ENCODE measurements at regions not wholly inside any gene's neighbourhood (a gene's known extent, or its start where the extent isn't known, plus 50 kb on each side); places are given as distances from the start of the nearest gene placed in this dataset.
"Not testable (repeated sequence)": the region's sequence is repeated elsewhere in the genome, so short reads cannot be mapped to it uniquely, and the experiment has no call there.

DNA sequence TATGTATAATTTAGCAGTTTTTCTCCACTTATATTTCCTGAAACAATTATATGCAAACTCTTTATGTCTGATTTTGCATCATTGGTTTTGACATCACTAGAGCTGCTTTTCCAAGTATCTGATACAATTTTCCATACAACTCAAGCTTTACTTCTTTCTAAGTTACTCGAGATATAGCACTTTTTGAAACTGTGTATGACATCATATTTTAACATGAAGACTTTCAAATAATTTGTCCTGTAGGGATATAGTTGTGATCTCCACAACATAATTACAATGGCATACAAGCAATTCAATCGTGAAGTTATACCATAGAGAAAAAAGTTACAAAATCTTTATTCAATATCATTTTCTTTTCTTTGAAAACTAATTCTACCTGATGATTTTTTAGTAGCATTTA, 173.0 kb downstream of the LEPR start:
- no peak for DNase-seq

DNA sequence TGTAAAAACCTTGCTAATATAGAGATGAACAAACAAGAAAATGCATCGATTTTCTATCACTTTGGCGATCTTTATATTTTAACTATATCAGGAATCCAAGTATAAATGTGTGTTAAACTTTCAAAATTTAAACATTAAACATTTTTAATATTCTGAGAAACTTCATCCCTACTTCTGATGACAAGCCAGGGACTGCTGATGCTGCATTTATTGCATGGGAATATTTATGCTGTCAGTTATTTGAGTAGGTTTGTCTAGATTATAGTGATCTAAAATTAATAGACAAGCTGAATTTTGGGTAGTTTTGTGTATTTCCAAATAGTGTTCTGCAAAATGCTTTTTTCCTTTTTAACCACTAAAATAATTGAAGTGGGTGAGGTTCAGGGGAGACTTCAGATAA, 175.3 kb downstream of the LEPR start:
- no peak for DNase-seq

DNA sequence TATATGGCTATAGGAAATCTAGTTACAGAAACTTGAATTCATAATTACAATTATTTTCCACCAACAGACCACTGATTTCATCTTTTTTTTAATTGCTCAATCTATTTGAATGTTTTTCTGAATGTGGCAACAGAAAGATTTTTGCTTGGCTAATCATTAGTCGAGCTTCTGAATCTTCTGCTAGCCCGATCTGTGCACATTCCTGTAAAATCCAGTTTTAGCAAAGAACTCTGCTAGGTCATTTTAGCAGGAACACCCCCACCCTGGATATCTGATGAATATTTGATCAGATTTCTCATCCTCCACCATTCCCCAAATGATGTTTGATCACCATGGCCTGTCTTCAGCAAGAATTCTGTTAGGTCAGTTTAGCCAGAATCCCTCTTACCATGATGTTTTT, 176.3 kb downstream of the LEPR start:
- DNase-seq, result no peak

DNA sequence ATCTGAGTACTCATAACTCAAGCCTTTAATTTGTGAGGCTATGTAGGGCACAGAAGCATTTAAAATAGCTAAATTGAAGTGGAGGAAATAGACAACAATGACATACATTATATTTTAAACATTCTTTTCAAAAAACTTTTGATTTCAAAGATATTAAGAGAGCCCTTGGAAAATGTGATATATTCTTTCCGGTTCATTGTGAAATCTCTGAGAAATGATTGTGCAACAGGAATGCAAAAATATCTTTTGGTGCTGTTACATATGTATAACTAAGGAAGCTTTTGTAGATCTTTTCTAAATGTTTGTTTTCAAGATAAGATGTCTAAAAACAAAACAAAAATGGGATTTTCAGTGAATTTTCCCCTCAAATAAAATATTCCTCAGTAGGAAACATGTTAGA, 185.2 kb downstream of the LEPR start:
- no peak for DNase-seq

DNA sequence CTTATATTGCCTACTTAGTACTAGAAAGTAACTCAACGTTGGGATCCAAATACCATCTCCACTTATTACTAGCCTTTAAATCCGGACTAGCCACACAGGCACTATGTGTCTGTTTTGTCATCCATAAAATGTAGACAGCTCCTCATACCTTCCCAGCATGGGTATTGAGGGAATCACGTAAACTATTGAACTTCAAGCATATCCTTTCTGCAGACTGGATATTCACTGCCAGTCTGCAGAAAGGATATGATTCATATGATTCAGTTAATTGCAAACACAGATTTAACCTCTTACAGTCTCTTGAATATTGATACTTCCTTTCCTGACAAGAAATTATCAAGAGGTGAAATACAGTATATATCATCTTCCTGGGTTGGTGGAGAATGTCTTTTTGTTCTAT, 186.0 kb downstream of the LEPR start:
- DNase-seq, result no peak

DNA sequence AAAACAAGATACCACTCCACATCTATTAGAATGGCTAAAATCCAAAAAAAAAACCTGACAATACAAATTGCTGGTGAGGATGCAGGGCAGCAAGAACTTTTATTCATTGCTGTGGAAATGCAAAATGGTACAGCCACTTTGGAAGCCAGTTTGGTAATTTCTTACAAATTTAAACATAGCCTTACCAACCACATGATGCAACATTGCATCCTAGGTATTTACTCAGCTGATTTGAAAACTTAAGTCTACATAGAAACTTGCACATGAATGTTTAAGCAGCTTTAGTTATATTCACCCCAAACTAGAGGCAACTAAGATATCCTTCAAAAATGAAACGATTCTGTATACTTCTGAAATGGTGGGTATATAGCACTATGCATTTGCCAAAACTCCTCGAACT, 178.8 kb upstream of the PDE4B start:
- no peak for DNase-seq

DNA sequence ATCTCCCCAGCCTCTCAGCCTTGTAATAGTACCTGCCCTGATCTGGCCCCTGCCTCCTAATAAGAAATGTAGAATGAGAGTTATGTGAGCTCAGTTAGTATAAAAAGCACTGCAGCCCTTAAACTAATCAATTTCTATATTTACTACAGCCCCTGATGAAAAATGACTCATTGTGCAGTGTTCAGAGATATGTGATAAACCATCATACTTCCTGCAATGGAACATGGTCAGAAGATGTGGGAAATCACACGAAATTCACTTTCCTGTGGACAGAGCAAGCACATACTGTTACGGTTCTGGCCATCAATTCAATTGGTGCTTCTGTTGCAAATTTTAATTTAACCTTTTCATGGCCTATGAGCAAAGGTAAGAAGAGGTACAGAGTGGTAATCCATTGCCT, 176.8 kb upstream of the PDE4B start:
- no peak for DNase-seq

DNA sequence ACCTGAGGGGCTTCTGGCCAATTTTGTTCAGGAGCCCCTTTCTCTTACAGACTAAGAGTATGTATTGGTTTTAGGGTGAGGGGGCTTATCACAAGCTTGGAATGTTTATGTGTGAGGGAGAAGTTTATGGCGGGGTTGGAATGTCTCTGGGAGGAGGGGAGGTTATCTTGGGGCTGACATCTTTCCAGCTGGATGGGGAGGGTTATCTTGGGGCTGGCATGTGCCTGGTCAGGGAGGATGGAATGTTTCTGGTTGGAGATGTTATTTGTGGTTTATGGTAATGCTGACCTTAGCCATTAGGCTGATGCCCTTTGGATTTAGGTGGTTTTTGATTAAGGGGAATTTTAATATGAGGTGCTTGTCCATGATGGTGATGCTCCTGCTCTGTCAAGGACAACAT, 171.0 kb upstream of the PDE4B start:
- DNase-seq, result not testable (repeated sequence)

DNA sequence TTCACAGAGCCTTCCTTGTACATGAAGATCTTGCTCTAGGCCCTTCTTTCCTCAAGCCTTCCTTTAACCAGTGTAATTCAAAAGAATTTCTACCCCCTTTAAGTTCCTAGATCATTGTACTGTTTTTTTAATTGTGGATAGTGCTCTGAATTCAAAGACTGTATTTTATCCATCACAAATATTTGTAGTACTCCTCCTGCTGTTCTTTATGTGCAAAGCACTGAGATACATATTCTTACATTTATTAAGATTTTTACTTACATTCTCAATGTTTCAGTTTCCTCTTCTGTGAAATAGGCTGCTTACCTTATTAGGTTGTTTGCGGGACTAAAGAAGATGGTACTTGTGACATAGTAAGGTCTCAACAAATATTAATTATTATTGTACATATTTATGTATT, 168.8 kb upstream of the PDE4B start:
- DNase-seq, result no peak

DNA sequence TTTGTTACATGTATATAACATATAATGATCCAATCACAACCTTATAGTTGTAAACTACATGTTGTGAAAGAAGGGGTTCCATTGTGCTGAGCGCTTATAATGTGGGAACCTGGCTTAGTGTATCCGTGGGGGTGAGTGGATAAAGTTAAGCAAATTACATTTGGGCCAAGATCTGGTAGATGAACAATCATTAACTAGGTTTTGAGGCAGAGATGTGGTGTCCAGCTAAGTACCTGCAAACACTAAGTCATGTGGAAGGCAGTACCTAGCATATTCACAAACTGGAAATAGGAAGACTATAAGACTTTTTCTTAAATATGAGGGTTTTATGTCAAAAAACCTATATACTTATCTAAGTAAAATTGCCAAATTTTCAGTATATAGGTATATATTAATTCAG, 167.2 kb upstream of the PDE4B start:
- DNase-seq, result no peak

DNA sequence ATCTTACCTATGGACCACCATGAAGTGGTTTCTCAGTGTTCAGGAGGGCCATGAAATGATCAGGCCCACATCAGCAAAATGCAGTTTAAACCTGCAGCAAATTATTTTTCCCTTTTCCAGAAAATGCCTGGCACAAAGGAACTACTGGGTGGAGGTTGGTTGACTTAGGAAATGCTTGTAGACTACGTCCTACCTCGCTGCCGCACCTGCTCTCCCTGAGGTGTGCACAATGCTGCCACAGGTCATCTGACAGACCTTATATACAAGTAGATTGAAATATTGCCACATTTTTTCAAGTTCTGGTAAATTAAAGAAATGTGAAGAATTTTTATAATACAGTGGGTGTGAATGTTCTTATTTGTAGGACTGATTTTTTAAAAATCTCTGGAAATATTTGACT, 166.7 kb upstream of the PDE4B start:
- DNase-seq, result no peak

DNA sequence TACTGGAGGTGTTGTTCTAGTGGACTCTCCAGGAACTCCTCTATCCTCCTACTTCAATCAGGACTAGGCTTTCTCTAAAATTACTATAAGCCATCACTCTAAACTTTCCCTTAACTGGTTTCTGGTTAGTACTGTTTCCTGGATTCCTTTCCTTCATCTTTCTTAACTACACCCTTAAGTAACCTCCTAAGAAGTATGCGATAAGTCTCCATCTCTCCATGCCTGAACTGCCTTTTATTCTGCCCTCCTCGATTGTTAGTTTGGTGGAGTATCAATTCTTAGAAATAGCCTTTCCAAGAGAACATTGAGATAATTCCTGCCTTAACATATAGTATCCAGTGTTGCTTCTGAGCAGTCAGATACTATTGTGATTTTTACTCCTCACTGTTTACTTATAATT, 162.9 kb upstream of the PDE4B start:
- no peak for DNase-seq

DNA sequence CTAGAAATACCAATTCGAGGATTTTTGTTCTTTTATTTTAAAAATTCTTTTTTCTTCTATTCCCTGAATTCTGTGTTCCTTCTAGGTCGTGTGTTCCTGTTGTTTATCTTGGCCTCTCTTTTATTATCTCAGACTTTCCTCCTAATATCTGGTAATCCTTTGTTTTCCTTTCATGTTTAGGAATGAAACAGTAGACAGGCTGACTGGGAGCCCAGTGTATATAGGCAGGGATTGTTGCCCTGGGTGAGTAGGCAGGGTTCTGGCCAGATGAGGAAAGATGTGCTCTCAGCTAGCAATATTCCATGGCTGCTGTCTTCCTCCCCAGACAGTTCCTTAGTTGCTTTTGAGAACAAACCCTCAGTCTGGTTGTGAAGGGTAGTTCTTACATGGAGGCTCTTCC, 161.8 kb upstream of the PDE4B start:
- no peak for DNase-seq

DNA sequence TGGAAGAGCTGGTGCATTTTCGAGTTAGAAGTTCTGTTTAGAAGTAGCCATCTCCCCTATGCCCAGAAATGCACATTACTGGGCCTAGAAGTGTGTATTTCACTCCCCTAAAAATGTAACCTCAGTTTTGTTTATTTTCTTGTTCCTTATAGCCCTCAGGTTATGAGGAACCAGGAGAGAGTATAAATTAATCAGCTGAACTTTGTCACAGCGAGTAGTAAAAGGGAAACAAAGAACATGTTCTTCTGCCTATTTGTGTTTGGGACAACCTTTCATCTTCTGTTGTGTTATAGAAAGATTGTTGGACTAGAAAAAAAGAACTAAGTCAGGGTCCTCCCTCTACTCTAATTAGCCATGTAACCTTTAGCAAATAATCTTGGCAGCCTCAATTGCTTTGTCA, 160.5 kb upstream of the PDE4B start:
- DNase-seq, result no peak

DNA sequence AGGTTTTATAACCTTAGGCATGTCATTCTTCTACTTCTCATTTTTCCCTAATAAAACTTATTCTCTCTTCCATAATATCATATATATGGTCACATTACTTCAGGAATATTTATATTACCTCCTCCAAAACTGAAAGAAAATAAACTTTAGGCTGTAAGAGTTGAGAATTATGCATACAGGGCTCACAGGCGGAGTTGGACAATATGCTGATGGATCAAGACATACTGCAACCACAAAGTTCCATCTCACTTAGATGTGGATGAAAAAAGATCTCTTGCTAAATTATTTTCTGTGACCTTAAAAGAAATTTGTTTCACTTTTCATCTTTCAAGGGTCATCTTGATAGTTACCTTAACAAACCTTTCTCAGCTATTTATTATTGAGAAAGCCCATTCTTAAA, 152.6 kb upstream of the PDE4B start:
- no peak for DNase-seq

DNA sequence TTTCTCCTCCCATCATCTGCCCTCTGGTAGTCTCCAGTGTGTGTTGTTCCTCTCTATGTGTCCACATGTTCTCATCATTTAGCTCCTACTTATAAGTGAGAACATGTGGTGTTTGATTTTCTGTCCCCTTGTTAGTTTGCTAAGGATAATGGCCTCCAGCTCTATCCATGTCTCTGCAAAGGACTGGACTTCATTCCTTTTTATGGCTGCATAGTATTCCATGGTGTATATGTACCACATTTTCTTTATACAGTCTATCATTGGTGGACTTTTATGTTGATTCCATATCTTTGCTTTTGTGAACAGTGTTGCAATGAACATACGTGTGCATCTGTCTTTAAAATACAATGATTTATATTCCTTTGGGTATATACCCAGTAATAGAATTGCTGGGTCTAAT, 143.5 kb upstream of the PDE4B start:
- not testable (repeated sequence) for DNase-seq

DNA sequence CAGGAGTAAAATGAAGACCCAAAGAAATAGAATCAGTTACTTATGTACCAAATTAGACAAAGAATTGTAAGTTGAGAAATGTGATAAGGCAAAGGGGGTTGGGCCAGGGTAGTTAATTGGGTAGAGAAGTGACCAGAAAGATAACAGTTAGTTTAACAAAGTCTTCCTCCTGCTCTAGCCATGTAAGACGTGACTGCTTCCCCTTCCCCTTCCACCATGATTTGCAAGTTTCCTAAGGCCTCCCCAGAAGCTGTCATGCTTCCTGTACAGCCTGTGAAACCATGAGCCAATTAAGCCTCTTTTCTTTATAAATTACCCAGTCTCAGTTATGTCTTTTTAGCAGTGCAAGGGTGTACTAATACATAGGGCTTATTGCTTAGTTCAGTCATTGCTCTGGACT, 142.0 kb upstream of the PDE4B start:
- no peak for DNase-seq

DNA sequence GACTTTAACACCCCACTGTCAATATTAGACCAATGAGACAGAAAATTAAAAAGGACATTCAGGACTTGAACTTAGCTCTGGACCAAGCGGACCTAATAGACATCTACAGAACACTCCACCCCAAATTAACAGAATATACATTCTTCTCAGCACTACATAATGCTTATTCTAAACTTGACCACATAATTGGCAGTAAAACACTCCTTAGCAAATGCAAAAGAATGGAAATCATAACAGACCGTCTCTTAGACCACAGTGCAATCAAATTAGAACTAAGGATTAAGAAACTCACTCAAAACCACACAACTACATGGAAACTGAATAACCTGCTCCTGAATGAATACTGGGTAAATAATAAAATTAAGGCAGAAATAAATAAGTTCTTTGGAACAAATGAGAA, 138.2 kb upstream of the PDE4B start:
- DNase-seq, result not testable (repeated sequence)

DNA sequence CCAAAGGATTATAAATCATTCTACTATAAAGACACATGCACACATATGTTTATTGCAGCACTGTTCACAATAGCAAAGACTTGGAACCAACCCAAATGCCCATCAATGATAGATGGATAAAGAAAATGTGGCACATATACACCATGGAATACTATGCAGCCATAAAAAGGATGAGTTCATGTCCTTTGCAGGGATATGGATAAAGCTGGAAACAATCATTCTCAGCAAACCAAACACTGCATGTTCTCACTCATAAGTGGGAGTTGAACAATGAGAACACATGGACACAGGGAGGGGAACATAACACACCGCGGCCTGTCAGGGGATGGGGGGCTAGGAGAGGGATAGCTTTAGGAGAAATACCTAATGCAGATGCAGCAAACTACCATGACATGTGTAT, 135.1 kb upstream of the PDE4B start:
- not testable (repeated sequence) for DNase-seq

DNA sequence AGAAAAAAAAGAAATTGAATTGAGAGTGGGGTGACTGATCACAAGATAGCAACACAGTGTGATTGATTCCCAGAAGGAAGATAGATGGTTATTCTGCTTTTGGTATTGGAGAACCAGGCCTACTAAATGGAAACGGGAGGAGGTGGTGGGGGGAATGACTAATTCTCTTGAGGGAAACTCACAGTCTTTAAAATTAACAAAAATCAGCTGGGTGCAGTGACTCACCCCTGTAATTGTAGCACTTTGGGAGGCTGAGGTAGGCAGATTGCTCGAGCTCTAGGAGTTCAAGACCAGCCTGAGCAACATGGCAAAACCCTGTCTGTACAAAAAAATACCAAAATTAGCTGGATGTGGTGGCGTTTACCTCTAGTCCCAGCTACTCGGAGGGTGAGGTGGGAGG, 134.6 kb upstream of the PDE4B start:
- DNase-seq, result no peak

DNA sequence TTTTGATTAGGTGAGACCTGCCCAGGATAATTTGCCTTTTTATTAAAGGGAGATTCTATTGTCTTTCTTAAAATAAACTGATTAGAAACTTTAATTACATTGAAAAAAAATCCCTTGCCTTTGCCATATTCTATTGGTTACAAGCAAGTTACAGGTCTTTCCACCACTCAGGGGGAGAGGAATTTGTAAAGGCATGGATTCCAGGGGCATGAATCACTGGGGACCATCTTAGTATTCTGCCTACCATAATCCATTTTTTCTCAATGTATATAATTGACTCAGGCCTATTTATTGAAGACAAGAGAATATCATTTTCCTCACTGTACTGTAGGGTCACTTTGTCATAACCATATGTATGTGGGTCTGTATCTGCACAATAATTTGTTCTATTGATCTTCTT, 124.3 kb upstream of the PDE4B start:
- DNase-seq, result no peak

DNA sequence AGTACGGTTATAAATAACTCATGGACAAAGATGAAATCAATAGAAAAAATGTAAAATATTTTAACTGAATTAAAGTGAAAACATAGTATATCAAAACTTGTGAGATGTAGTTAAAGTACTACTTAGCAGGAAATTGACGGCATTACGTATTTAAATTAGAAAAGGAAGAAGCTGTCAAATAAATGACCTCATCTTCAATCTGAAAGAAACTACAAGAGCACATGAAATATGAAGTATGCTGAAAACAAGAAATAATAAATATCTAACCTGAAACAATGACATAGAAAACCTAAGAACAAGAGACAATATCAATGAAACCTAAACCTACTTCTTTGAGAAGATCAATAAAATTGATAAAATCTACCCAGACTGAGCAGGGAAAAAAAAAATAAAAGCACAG, 122.2 kb upstream of the PDE4B start:
- DNase-seq, result no peak

DNA sequence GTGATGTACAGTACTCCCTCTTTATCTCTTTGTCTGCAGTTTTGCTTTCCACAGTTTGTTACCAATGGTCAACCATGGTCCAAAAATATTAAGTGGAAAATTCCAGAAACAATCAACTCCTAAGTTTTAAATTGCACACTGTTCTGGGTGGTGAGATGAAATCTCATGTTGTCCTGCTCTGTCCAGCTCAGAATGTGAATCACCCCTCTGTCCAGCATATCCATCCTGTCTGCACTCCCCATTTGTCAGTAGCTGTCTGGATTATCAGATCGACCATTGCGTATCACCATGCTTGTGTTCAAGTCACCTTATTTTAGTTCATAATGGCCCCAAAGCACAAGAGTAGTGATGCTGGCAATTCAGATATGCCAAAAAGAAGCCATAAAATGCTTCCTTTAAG, 118.2 kb upstream of the PDE4B start:
- DNase-seq, result no peak

DNA sequence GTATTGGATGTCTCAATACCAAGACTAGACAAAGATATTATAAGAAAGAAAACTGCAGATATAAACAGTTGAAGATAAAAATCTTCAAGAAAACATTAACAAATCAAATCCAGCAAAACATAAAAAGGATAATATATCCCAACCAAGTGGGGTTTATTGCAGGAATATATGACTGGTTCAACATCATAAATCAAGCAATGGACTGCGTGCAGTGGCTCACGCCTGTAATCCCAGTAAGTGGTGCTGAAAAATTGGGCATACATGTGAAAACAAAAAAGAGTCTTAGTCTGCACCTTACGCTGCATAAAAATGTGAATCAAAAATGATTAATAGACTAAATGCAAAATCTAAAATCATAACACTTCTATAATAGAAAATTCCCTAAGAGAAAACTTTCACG, 112.9 kb upstream of the PDE4B start:
- DNase-seq, result no peak

DNA sequence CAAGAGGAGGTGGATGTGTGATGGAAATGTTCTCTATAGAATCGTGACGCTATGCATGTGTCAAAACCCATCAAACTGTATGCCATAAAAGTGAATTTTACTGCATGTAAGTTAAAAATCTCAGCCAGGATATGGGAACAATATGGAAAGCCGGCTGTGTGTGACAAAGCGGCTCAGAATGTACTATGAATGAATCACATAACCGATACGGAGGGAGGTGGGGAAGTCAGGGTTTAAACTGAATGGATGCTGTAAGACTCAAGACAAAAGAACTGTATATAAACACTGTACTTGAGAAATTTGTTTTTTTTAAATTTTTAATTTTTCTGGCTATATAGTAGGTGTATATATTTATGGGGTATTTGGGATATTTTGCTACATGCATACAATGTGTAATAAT, 111.6 kb upstream of the PDE4B start:
- DNase-seq, result no peak

DNA sequence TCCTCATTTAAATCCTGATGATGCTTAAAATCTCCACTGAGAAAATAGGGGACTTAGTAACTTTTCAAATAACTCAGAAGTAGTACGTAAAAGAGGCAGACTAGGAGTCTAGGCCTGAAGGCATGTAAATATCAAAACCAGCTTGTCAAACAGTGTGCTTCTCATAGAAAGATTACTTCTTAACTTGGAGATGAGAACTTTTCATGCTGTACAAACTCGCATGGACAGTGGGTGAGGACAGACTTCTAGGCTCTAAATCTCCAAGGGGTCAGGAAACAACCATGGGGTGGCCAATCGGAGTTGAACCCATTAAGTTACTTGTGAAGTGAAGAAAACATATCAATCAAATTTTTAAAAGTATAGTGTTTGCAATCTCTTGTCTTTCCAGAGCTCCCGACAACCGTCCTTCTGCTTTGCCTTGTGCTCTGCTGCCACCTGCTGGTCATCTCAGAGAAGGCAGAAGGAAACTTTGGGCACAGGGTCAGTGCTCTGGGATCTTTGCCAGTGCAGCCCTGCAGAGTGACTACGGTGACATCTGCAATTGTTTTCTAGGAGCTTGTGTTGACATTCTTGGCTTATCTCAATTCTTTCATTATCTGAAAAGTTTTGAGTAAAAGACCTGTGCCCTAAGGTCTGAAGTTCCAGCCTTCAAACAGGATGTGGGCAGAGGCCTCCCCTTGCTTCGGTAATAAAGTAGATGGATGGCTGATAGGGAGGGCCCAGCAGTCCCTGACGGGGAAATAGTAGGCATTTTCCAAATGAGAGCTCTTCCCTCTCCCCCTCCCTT, 105.1 kb upstream of the PDE4B start:
- DNase-seq, result peak; percentile 70

Data from NCI-H2171 (cell line).